H9 (cell line): ENCODE measurements at regions not wholly inside any gene's neighbourhood (a gene's known extent, or its start where the extent isn't known, plus 50 kb on each side); places are given as distances from the start of the nearest gene placed in this dataset.

ENCODE experiments used
- DNase-seq: peaks from one replicate; pipeline ENCODE4 v3.0.0-alpha.2; 2017
- H2AFZ ChIP-seq: one replicate; pipeline ENCODE4 v1.6.1; 2013; ENCODE audit warnings: mild to moderate bottlenecking, low read length, control low read depth, moderate library complexity
- H2AK5ac ChIP-seq: 2 replicates; pipeline ENCODE4 v1.6.1; 2013; ENCODE audit warnings: low read length, control low read depth, mixed read lengths; ENCODE audit not compliant: insufficient read length
- H2BK120ac ChIP-seq: one replicate; pipeline ENCODE4 v1.6.1; 2013; ENCODE audit warnings: low read depth, mild to moderate bottlenecking, low read length, control low read depth, inconsistent platforms; ENCODE audit not compliant: poor library complexity, severe bottlenecking
- H2BK12ac ChIP-seq: 2 replicates; pipeline ENCODE4 v1.6.1; 2013; ENCODE audit warnings: low read length, control low read depth, mixed read lengths, low read depth; ENCODE audit not compliant: insufficient read length
- H2BK15ac ChIP-seq: 2 replicates; pipeline ENCODE4 v1.6.1; 2013; ENCODE audit warnings: low read depth, low read length, control low read depth
- H2BK20ac ChIP-seq: one replicate; pipeline ENCODE4 v1.6.1; 2013; ENCODE audit warnings: low read depth, mild to moderate bottlenecking, low read length, control low read depth, inconsistent platforms; ENCODE audit not compliant: poor library complexity, severe bottlenecking
- H2BK5ac ChIP-seq: 2 replicates; pipeline ENCODE4 v1.6.1; 2013; ENCODE audit warnings: low read length, control low read depth, mixed read lengths; ENCODE audit not compliant: insufficient read length
- H3K14ac ChIP-seq: 2 replicates; pipeline ENCODE4 v1.6.1; 2013; ENCODE audit warnings: low read length, control low read depth; ENCODE audit not compliant: insufficient read depth
- H3K18ac ChIP-seq: 2 replicates; pipeline ENCODE4 v1.6.1; 2013; ENCODE audit warnings: low read depth, mild to moderate bottlenecking, mixed read lengths, low read length, control low read depth; ENCODE audit not compliant: insufficient read length
- H3K23ac ChIP-seq: 2 replicates; pipeline ENCODE4 v1.6.1; 2013; ENCODE audit warnings: low read length, control low read depth, mixed read lengths, low read depth; ENCODE audit not compliant: insufficient read length
- H3K23me2 ChIP-seq: 2 replicates; pipeline ENCODE4 v1.6.1; 2013; ENCODE audit warnings: low read depth, mild to moderate bottlenecking, mixed read lengths, low read length, control low read depth; ENCODE audit not compliant: insufficient read length, poor library complexity, severe bottlenecking
- H3K27ac ChIP-seq: 2 replicates; pipeline ENCODE4 v1.5.1; 2013; ENCODE audit warnings: low read length, control low read depth, mixed read lengths, low read depth; ENCODE audit not compliant: insufficient read length
- H3K27me3 ChIP-seq: 2 replicates; pipeline ENCODE4 v1.6.1; 2013; ENCODE audit warnings: low read length, control low read depth, inconsistent platforms; ENCODE audit not compliant: insufficient read depth
- H3K4ac ChIP-seq: 2 replicates; pipeline ENCODE4 v1.6.1; 2013; ENCODE audit warnings: low read depth, mild to moderate bottlenecking, control low read depth, inconsistent platforms, low read length, moderate library complexity
- H3K4me1 ChIP-seq: 2 replicates; pipeline ENCODE4 v1.6.1; 2013; ENCODE audit warnings: low read length, control low read depth, inconsistent platforms; ENCODE audit not compliant: insufficient read depth
- H3K4me2 ChIP-seq: 2 replicates; pipeline ENCODE4 v1.6.1; 2013; ENCODE audit warnings: low read length, control low read depth, mixed read lengths; ENCODE audit not compliant: insufficient read length, insufficient read depth
- H3K56ac ChIP-seq: 2 replicates; pipeline ENCODE4 v1.6.1; 2013; ENCODE audit warnings: low read depth, mild to moderate bottlenecking, mixed read lengths, low read length, control low read depth; ENCODE audit not compliant: insufficient read length
- H3K79me1 ChIP-seq: 2 replicates; pipeline ENCODE4 v1.6.1; 2013; ENCODE audit warnings: low read depth, mild to moderate bottlenecking, moderate library complexity, low read length, control low read depth, inconsistent platforms; ENCODE audit not compliant: insufficient read depth, poor library complexity, severe bottlenecking
- H3K79me2 ChIP-seq: 2 replicates; pipeline ENCODE4 v1.6.1; 2013; ENCODE audit warnings: low read length, control low read depth, inconsistent platforms; ENCODE audit not compliant: insufficient read depth
- H3K9ac ChIP-seq: 2 replicates; pipeline ENCODE4 v1.6.1; 2013; ENCODE audit warnings: low read length, control low read depth, mixed read lengths; ENCODE audit not compliant: insufficient read length; ENCODE audit errors: extremely low read depth
- H3K9me3 ChIP-seq: one replicate; pipeline ENCODE4 v1.6.1; 2013; ENCODE audit warnings: low read depth, low read length, inconsistent platforms; ENCODE audit not compliant: control insufficient read depth
- H3T11ph ChIP-seq: one replicate; pipeline ENCODE4 v1.6.1; 2013; ENCODE audit warnings: mild to moderate bottlenecking, low read length, control low read depth, inconsistent platforms
- H4K20me1 ChIP-seq: one replicate; pipeline ENCODE4 v1.6.1; 2013; ENCODE audit not compliant: control insufficient read depth, insufficient read length, insufficient read depth
- H4K5ac ChIP-seq: 2 replicates; pipeline ENCODE4 v1.6.1; 2013; ENCODE audit warnings: low read depth, mild to moderate bottlenecking, mixed read lengths, low read length, control low read depth; ENCODE audit not compliant: insufficient read length
- H4K8ac ChIP-seq: replicated peaks from 2 replicates; pipeline ENCODE4 v1.6.1; 2013; ENCODE audit warnings: low read length, control low read depth, mixed read lengths, low read depth; ENCODE audit not compliant: insufficient read length
- H4K91ac ChIP-seq: 2 replicates; pipeline ENCODE4 v1.6.1; 2013; ENCODE audit warnings: low read depth, mild to moderate bottlenecking, moderate library complexity, mixed read lengths, low read length, control low read depth; ENCODE audit not compliant: insufficient read length
- H3K27ac Mint-ChIP-seq, 3 experiments: 2 replicates in 2 of 3; 3 replicates in 1 of 3; pipeline ENCODE4 v1.8.0; 2020 to 2021; ENCODE audit warnings: mixed read lengths in 3 of 3, mild to moderate bottlenecking in 1 of 3, moderate library complexity in 1 of 3
- H3K27me3 Mint-ChIP-seq: 2 replicates; pipeline ENCODE4 v1.8.0; 2021; ENCODE audit warnings: low read depth, mild to moderate bottlenecking, moderate library complexity, mixed read lengths
- H3K36me3 Mint-ChIP-seq, 3 experiments: 2 replicates in 2 of 3; 3 replicates in 1 of 3; pipeline ENCODE4 v1.8.0; 2020 to 2021; ENCODE audit warnings: low read depth in 3 of 3, mixed read lengths in 3 of 3; ENCODE audit not compliant: insufficient read depth in 1 of 3
- H3K4me1 Mint-ChIP-seq, 2 experiments: 2 replicates each; pipeline ENCODE4 v1.8.0; 2020; ENCODE audit warnings: mixed read lengths in 2 of 2
- H3K4me3 Mint-ChIP-seq, 2 experiments: 2 replicates in 1 of 2; 3 replicates in 1 of 2; pipeline ENCODE4 v1.8.0; 2020 to 2021; ENCODE audit warnings: mild to moderate bottlenecking in 2 of 2, mixed read lengths in 2 of 2, moderate library complexity in 1 of 2
- H3K9me3 Mint-ChIP-seq, 2 experiments: 2 replicates in 1 of 2; 3 replicates in 1 of 2; pipeline ENCODE4 v1.8.0; 2020; ENCODE audit warnings: mild to moderate bottlenecking in 2 of 2, mixed read lengths in 2 of 2, moderate library complexity in 1 of 2
- WGBS: extraction: QIAGEN DNeasy Blood & Tissue Kit; methylation state at CpG from one replicate; pipeline ENCODE4 v1.1.7; 2013; ENCODE audit warnings: missing lambda C conversion rate, low lambda C conversion rate, mixed read lengths; ENCODE audit not compliant: insufficient read length; ENCODE audit errors: extremely low coverage; 5-methylcytosine and 5-hydroxymethylcytosine counted together
- TF ChIP-seq, protein P1 (sequence below): fragments of 200-600 bp; sonication (generic); conservative IDR thresholded peaks from 3 replicates; pipeline ENCODE4 v1.8.0; 2021; ENCODE audit warnings: antibody characterized with exemption, mild to moderate bottlenecking

DNA sequence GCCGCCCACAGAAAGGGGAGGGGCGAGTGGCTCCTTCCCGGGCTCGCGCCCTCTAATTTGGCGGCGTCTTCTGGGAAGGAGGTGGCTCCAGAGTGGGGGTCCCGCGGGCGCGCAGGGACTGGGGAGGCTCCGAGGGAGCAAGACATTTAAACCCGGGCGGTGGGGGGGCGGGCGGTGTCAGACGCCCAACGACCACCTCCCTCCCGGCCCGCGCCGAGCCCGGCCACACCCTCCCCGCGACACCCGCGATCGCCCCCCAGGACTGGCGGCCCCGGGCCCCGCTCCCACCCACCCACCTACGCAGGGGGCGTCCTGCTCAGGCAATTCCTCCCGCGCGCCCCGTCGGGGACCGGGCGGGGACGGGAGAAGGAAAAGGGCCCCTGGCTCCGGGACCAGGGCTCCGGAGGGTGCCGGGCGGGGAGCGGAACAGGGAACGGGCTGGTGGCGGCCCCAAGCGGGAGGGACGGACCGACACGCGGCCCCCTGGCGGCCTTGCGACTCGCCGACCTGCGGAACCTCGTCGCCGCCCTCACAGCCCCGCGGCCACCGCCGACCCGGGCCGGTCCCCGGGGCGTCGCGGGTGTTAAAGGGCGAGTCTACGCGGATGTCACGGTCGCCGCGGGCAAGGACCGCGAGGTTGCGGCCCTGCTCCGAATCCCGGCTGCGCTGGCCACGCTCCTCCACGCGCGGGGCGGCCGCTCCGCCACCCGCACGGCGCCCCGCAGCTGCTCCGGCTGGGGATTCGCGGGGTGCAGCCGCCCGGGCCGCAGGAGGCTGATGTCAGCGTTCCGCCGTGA is 94.0 kb upstream of the FMN2 start:
- H3K27me3 ChIP-seq, result no peaks in the 10 kb centered on the region
- H3K27ac Mint-ChIP-seq, result no peak overlapping the region
- no peaks in the 10 kb centered on the region; a peak in 2 of 7 replicates for H3K36me3 Mint-ChIP-seq
- H3K4me2 ChIP-seq, result peak overlapping the region; percentile 33
- WGBS, result no CpG with 5 or more reads among the region's 104 CpGs
- no peak overlapping the region for H3K9ac ChIP-seq
- peaks cover 35% of the 10 kb centered on the region for H3K27me3 Mint-ChIP-seq
- H3K23me2 ChIP-seq, result no peaks in the 10 kb centered on the region
- no peak overlapping the region for H3K23ac ChIP-seq
- no peak overlapping the region for H2BK15ac ChIP-seq
- no peak overlapping the region for H4K8ac ChIP-seq
- H3T11ph ChIP-seq, result no peak overlapping the region
- H2BK12ac ChIP-seq, result no peak overlapping the region
- DNase-seq, result peak; percentile 74
- H3K4me1 Mint-ChIP-seq, result peaks cover 0 to 3% of the 10 kb centered on the region in 2 experiments; a peak in 1 of 4 replicates
- TF ChIP-seq, protein P1, sequence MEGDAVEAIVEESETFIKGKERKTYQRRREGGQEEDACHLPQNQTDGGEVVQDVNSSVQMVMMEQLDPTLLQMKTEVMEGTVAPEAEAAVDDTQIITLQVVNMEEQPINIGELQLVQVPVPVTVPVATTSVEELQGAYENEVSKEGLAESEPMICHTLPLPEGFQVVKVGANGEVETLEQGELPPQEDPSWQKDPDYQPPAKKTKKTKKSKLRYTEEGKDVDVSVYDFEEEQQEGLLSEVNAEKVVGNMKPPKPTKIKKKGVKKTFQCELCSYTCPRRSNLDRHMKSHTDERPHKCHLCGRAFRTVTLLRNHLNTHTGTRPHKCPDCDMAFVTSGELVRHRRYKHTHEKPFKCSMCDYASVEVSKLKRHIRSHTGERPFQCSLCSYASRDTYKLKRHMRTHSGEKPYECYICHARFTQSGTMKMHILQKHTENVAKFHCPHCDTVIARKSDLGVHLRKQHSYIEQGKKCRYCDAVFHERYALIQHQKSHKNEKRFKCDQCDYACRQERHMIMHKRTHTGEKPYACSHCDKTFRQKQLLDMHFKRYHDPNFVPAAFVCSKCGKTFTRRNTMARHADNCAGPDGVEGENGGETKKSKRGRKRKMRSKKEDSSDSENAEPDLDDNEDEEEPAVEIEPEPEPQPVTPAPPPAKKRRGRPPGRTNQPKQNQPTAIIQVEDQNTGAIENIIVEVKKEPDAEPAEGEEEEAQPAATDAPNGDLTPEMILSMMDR, result peak; percentile 66
- no peaks in the 10 kb centered on the region for H3K79me1 ChIP-seq
- no peaks in the 10 kb centered on the region for H4K20me1 ChIP-seq
- no peaks in the 10 kb centered on the region for H3K79me2 ChIP-seq
- H3K56ac ChIP-seq, result no peak overlapping the region
- H3K18ac ChIP-seq, result no peak overlapping the region
- H3K4me1 ChIP-seq, result no peaks in the 10 kb centered on the region
- no peak overlapping the region for H2AK5ac ChIP-seq
- no peak overlapping the region for H4K5ac ChIP-seq
- H3K27ac ChIP-seq, result no peak overlapping the region
- no peaks in the 10 kb centered on the region for H3K9me3 Mint-ChIP-seq
- peak overlapping the region; percentile 65 to 84 for H3K4me3 Mint-ChIP-seq
- H4K91ac ChIP-seq, result no peak overlapping the region
- no peak overlapping the region for H2BK120ac ChIP-seq
- no peak overlapping the region for H2AFZ ChIP-seq
- no peak overlapping the region for H2BK5ac ChIP-seq
- H2BK20ac ChIP-seq, result no peak overlapping the region
- H3K4ac ChIP-seq, result no peak overlapping the region
- no peak overlapping the region for H3K14ac ChIP-seq
- H3K9me3 ChIP-seq, result no peaks in the 10 kb centered on the region
